GM19324 (cell line): ENCODE measurements at regions not wholly inside any gene's neighbourhood (a gene's known extent, or its start where the extent isn't known, plus 50 kb on each side); places are given as distances from the start of the nearest gene placed in this dataset.
"Not testable (repeated sequence)": the region's sequence is repeated elsewhere in the genome, so short reads cannot be mapped to it uniquely, and the experiment has no call there.

Experiments used
- ATAC-seq: cut with Tn5 transposase; IDR thresholded peaks from one replicate; pipeline ENCODE4 v1.9.1; 2021; ENCODE audit warnings: mild to moderate bottlenecking, moderate library complexity; ENCODE audit not compliant: unreplicated experiment, low FRiP score

- ATAC-seq = no peak
These were observed 800.1 kb upstream of the CITED2 start for GRCh38 chr6:140174524-140174923.

GRCh38 chr6:140168365-140168764, 793.9 kb upstream of the CITED2 start:
- no peak for ATAC-seq

DNA sequence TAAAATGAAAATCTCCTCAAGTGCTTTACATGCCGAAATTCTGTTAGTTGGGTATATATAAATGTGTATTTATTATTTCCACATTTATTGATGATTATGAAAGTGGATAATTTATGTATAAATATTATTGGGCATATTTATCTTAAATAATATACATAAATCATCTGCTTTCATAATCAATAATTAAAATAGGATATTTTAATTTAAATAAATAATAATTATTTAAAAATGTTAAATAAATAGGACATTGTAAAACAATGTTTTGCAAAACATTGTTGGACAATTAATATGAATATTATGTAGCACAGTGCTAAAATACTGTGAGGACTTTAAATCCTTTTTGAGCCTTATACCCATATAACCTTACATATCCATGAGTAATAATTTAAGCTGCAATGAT, 786.5 kb upstream of the CITED2 start:
- ATAC-seq = no peak

DNA sequence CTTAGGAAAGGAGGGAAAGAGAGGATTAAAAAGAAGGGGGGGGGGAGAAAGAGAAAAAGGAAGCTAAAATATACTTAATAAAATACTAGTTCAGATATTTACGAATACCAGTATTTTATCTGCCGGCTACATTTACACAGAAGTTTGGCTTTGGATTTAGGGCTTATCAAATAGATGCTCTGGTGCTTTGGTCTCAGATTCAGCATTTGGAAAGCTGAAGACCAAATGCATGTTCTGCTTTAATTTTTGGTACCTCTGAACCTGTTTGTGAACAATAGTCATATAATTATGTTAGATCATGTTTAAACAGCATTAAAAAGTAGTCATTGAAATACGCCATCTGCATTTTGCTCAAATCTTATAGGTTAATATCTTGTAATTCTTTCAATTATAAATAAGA, 786.0 kb upstream of the CITED2 start:
- no peak for ATAC-seq

DNA sequence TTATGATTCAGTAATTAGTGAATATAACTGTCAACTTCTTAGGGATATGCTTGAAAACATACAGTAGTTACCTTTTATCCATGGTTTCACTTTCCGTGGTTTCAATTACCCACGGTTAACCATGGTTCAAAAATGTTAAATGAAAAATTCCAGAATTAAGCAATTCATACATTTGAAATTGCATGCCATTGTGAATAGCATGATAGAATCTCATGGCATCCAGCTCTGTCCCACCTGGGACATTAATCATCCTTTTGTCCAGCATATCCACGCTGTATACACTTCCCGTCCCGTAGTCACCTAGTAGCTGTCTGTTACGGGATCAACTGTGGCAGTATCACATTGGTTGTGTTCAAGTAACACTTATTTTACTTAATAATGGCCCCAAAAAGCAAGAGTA, 781.7 kb upstream of the CITED2 start:
- no peak for ATAC-seq

GRCh38 chr6:140155451-140156126, 781.1 kb upstream of the CITED2 start:
- no peak for ATAC-seq

- no peak for ATAC-seq
These were observed 779.3 kb upstream of the CITED2 start for GRCh38 chr6:140153703-140154102.

DNA sequence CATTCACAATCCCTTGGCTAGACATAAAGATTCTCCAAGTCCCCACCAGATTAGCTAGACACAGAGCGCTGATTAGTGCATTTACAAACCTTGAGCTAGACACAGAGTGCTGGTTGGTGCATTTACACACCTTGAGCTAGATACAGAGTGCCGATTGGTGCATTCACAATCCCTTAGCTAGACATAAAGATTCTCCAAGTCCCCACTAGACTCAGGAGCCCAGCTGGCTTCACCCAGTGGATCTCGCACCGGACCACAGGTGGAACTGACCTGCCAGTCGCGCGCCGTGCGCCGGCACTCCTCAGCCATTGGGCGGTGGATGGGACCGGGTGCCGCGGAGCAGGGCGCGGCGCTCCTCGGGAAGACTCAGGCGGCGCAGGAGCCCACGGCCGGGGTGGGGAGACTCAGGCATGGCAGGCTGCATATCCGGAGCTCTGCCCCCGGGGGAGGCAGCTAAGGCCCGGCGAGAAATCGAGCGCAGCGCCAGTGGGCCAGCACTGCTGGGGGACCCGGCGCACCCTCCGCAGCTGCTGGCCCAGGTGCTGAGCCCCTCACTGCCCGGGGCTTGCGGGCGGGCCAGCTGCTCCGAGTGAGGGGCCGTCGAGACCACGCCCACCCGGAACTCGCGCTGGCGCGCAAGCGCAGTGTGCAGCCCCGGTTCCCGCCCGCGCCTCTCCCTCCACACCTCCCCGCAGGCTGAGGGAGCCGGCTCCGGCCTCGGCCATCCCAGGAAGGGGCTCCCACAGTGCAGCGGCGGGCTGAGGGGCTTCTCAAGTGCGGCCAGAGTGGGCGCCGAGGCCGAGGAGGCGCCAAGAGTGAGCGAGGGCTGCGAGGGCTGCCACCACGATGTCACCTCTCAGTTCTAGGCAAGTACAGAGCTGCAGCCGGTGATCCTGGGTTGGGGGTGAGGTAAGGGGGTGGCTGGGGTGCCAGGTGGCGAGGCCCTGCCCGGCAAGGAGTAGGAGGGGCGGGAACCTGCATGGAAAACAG, 773.7 kb upstream of the CITED2 start:
- not testable (repeated sequence) for ATAC-seq

DNA sequence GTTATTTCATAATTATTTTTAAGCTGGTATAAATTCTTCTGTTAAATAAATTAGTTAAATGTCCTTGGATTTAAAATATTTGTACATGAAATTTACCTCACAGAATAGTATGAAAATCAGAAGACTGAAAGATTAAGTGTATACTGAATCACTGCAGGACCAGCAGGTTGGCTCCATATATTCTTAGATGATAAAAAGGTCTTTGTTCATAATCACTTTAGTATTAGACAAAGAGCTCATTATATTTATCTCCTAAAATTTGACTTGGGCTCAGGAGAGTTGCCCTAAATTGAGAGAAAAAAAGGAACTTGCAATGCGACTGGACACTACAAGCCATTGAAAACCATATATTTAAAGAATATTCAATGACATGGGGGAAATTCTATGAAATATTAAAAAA, 766.4 kb upstream of the CITED2 start:
- ATAC-seq = no peak

DNA sequence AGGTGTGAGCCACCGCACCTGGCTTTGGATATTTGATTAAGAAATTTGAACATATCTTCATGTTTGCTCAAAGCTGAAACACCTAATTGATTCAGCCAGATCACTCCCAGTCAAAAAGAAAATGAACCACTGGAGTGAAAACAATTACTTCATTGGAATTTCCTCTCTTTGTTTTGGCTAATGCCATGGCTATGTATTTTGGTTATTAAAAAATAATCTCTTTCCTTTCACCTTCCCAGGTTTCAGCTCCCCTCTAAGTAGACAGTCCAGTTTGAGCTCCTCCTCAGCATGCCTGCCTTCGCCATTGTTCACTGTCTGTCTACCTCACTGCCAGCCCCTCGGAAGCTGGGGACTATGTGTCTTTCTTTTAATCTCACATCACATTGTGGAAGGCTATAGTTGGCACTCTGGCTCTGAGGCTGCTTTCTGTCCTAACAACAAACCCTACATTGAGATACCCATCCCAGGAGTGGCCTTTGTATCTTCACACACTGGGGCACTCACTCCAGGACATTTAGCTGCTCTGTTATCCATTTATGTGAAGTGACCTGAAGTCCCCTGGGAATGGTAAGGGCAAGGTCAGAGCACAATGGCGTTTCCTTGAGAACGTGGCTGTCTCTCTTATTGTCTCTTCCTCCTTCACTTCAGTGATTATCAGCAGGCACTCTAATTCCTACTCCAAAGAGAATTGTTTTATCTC, 764.0 kb upstream of the CITED2 start:
- ATAC-seq = no peak

DNA sequence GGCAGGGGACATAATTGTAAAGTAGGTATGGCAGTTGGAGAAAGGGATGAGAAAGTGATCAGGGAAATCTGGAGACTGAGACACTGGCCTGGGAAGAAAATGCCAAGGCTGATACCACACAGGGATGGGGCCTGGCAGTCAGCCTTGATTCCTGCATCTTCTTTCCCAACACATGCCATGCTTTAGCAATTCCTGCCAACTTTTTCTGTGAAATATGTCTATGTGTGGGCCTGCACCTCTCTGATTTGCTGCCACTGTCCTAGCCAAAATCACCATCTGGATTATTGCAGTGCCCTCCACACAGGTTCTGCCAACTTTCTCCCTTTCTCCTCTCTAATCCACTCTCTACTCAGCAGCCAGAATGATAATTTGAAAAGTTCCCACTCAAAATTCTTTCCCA, 759.8 kb upstream of the CITED2 start:
- ATAC-seq = no peak

DNA sequence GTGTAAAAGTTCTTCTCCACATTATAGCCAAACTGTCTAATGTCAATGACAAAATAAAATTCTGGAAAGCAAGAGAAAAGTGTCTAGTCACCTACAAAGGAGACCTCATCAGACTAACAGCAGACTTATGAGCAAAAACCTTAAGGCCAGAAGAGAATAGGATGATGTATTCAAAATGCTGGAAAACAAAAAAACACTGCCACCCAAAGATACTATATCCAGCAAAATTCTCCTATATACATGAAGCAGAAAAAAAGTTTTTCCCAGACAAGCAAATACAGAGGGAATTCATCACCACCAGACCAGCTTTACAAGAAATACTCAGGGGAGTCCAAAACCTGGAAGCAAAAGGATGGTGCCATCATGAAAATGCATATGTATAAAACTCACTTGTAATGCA, 755.6 kb upstream of the CITED2 start:
- ATAC-seq = no peak

GRCh38 chr6:140124498-140124897, 750.0 kb upstream of the CITED2 start:
- no peak for ATAC-seq

DNA sequence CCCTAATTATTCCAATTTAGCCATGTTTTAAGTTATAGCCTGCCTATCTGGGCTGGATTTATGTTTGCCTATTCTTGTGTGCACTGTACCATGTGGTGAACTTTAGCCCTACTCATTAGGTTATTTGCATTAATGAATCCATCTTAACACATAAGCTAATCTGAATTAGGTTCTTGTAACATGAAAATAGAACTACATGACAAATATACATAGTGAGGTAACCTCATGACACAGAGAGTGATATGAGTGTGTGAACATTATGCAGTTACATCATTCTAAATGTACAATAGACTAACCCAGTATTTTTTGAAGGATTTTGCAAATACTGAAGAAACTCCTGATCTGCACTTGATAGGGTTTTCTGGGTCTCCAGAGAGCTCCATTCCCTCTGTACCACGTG, 733.7 kb upstream of the CITED2 start:
- ATAC-seq = no peak

DNA sequence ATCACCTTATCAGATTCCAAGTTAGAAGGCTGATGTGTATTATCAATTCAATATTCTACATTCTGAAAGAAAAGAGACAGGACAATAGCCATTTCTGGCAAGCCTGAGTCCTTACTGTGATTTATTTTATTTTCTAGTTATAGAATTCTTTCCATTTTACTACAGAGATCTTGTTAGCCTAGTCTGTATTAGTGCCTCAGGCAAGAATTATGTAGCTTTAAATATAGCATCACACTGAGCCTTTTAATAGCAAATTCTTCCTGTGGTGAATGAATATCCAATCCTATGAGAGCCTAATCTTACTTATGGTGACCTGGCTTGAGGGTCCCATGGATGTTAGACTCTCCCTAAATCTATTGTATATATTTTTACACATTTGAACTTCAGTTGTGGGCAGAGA, 732.8 kb upstream of the CITED2 start:
- no peak for ATAC-seq

DNA sequence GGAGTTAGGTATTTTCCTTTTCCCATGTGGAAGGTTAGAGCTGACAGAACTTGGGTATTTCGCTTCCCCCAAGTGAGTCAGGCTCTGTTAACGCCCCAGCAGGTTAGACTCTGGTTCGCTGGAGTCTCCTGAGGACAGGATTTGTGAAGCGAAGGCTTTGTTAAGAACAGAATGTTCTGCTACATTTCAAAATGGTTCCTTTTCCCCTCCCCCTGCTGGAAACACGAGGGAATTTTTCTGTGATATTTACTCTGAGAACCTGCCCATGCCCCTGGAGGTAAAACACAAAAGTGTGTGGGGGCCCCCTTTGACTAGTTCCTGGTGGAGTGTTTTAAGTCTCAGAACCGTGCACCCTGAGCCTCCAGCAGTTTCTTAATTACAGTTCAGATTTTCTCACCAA, 731.4 kb upstream of the CITED2 start:
- ATAC-seq = no peak

- no peak for ATAC-seq
These were observed 730.8 kb upstream of the CITED2 start for GRCh38 chr6:140105241-140105640.

DNA sequence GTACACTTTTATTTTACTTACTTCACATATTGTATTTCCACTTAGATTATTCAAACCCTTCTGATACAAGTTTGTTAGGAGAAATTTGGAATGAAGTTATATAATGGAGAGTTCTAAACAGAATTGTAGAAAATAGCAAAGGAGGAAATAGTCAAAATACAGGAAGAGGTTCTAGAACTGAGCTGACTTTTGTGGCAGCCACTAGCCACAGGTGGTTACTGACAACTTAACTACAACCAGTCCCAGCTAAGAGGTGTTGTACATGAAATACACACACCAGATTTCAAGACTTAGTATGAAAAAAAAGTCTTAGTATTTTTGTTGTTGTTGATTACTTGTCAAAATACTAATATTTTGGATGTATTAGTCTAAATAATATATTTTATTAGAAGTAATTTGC, 727.4 kb upstream of the CITED2 start:
- ATAC-seq = no peak

DNA sequence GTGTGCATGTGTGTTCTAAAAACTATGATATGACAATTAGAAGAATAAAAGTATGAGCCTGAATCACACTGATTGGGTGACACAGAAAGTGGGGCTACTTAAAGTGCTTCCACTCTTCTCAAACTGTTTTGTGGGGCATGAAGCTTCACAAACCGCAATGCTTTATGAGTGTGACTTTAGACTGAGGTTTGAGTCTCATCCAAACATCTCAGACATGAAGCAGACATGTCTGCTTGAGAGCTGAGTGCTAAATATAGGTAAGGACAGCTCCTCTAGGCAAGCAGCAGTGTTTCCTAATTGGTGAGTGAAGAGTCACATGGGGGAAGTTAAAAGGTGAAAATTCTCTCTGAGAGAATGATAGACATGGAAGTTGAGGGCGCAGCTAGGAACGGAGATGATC, 726.9 kb upstream of the CITED2 start:
- ATAC-seq = no peak

GRCh38 chr6:140095532-140095931, 721.1 kb upstream of the CITED2 start:
- no peak for ATAC-seq

DNA sequence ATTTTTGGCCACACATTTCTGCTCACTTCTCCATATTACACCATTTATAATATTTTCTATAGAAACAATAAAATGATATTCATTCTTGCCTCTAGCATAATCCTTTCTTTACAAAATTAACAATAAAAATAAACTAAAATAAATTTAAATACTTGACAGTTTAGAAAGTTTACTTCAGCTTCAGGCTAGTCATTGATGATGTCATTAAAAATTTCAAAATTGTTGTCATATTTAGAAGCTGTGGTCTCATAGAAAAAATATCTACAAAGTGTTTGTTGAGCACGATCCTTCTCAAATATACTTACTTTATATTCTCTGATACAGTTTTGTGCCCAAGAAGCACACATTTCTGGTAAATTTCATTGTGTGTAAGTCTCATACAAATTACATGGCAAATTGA, 717.4 kb upstream of the CITED2 start:
- no peak for ATAC-seq
